B cell (primary cell): ENCODE measurements at regions not wholly inside any gene's neighbourhood (a gene's known extent, or its start where the extent isn't known, plus 50 kb on each side); places are given as distances from the start of the nearest gene placed in this dataset.

ENCODE experiments used
- CTCF ChIP-seq: fragments of 200-600 bp; IDR thresholded peaks from one replicate; pipeline ENCODE4 v1.8.0; 2022; ENCODE audit warnings: antibody characterized with exemption, mild to moderate bottlenecking
- EZH2 ChIP-seq: IDR thresholded peaks from 2 replicates; pipeline ENCODE4 v1.6.1; 2012; ENCODE audit warnings: borderline replicate concordance, low read depth, mild to moderate bottlenecking, moderate library complexity, low read length; ENCODE audit not compliant: insufficient read depth, poor library complexity, severe bottlenecking

GRCh38 chr6:121614115-121614514, 178.7 kb downstream of the GJA1 start:
- TF ChIP-seq CTCF (no peak), EZH2 (no peak)
